Stimulated activated CD8-positive, alpha-beta memory T cell treated with anti-CD3 and anti-CD28 coated beads, Interleukin-4, amount 100 ng/mL, for 48 hours (primary cell): ENCODE measurements at regions not wholly inside any gene's neighbourhood (a gene's known extent, or its start where the extent isn't known, plus 50 kb on each side); places are given as distances from the start of the nearest gene placed in this dataset.

Source experiments
- DNase-seq: peaks from one replicate; pipeline ENCODE4 v3.0.0-alpha.2; 2020

- DNase-seq, result no peak
Measured at GRCh38 chr2:240287496-240288086, 147.1 kb upstream of the OTOS start.

- DNase-seq, result no peak
Measured at GRCh38 chr2:240288087-240288521, 147.4 kb upstream of the GPC1 start.

- DNase-seq, result no peak
Measured at GRCh38 chr2:240289701-240290431, 145.6 kb upstream of the GPC1 start.

DNA sequence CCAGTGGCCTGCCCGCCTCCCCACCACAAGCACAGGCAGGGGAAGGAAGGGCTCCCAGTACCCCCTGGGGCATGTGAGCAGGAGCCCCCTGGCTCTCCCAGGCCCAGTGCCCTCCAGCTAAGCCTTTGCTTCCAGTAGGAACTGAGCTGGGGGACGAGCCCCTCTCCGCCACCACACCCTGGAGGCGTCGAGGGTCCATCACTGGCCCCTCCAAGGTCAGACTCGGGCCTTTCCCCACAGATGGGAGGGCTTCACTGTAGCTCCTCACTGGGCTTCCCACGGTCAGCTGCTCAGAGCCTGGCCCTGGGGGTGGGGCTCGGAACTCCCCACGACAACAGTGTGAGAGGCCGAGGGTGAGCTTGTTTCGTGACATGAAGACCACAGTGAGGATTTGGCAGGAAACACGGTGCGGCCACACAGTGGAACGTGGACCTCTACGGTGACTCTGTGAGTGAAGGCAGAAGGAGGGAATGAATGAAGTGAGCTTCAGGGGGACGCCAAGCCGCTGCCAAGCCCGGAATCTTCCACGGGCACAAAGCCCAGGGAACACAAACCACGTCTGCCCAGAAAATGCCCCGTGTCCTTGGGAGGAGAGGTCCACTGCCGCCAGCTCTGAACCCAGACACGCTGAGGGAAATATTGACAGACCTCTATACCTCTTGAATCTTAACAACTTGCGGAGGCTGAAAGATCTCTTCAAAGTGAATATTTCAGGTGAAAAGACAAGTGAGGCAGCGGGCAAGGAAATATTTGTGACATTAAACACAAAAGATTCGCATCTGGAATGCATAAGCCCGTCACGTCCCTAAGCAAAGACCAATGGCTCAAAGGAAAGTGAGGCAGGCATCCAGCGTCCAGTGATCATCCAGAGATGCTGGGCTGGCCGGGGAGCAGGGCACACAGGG is 144.8 kb upstream of the GPC1 start:
- no peak for DNase-seq

GRCh38 chr2:240291337-240292034 is 144.0 kb upstream of the GPC1 start:
- no peak for DNase-seq

DNA sequence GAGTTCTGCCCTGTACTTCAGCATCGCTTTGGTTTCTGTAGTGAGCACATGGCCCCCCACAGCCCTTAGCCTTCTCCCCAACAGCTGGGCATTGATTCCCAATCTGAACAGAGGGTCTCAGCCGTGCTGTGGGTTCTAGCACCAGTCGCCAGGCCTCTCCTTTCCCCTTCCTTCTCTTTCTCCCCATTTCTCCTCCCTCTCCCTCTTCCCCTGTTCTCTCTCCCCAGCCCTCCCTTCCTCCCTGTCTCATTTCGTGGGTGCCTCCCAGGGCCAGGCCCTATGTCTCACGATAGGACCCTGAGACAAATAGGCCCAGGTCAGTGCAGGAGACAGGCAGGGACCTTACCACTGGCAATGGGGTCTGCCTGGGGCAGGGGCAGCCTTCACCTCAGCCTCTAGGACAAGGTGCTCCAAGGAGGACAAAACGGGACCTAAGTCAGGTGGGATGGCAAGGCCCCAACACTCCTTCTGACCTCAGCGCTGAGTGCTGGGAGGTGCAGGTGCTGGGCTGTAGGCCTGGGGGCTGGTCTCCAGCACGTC is 143.4 kb upstream of the GPC1 start:
- DNase-seq, result no peak

GRCh38 chr2:240292619-240293525 is 142.6 kb upstream of the GPC1 start:
- DNase-seq, result no peak

DNA sequence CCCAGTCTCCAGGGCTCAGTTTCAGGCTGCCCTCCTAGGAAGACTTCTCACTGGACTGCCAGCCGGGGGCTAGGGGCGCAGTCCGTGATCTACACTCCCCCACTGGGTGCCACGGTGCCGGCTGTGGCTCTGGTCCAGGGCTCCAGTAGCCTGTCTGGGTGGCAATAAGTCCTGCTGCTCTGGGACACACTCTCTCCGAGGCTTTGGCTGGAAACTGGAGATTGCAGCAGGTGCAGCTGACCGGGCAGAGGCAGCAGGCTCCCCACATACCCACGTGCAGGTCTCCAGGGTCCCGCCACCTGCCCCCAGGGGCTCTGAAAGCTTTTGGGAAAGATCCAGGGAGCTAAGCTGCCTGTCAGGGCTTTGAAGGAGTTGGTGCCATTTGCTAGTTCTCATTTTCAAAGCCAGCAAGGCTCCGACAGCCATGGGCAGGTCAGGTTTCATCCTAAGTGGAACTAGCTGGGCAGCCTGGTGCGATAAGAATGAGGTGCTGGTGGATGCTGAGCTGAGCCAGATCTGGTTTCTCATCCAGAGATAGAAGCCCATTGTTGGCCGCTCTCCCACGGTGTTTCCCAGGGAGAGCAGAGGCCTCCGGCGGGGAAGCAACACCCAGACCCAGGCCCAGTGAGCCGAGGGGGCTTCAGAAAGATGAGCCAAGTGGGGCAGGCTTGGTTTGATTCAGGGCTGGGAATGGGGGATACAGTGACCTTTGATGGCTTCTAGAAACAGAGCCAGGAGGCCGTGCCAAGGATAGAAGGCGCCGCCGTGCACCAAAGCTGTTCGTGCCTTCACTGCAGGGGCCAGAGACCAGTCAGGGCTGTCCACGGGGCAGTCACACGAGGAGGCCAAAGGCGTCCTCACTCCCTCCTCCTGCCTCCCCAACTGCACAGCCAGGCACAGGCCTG is 141.7 kb upstream of the GPC1 start:
- DNase-seq, result no peak

GRCh38 chr2:240294514-240294913 is 140.9 kb upstream of the GPC1 start:
- DNase-seq, result no peak

DNA sequence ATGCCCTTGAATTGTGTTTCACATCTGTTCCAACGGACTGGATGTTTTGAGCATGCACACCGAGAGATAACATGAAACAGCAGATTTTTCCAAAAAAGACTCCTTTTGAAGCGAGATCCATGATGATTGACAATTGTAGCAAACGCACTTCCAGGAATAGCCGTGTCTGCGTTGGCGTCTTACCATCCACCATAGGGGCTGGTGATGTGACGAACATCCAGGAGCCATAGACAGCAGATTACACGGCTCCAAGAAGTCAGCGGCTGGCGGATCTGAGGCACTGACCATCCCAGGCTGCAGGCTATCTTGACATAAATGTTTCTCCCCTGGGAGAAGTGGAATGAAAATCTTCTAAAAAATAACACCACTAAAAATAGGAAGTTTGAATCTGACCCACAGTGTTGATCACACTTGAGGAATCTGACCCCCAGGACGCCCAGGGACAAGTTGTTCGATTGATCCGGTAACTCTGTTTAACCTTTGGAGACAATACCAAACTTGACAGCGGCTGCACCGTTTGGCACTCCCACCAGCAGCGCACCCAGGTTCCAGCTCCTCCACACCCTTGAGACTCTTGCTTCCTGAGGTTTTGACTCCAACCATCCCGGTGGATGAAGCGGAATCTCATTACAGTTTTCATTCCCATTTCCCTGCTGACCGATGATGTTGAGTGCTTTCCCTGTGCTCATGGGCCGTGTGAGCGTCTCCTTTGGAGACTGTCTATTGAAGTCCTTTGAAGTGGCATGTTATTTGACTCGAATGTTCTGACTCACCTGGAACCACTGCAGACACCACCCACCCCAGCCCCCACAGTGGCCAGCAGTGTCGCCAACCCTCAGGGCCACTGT is 140.0 kb upstream of the GPC1 start:
- no peak for DNase-seq

GRCh38 chr2:240296104-240296406 is 139.4 kb upstream of the GPC1 start:
- DNase-seq, result no peak

DNA sequence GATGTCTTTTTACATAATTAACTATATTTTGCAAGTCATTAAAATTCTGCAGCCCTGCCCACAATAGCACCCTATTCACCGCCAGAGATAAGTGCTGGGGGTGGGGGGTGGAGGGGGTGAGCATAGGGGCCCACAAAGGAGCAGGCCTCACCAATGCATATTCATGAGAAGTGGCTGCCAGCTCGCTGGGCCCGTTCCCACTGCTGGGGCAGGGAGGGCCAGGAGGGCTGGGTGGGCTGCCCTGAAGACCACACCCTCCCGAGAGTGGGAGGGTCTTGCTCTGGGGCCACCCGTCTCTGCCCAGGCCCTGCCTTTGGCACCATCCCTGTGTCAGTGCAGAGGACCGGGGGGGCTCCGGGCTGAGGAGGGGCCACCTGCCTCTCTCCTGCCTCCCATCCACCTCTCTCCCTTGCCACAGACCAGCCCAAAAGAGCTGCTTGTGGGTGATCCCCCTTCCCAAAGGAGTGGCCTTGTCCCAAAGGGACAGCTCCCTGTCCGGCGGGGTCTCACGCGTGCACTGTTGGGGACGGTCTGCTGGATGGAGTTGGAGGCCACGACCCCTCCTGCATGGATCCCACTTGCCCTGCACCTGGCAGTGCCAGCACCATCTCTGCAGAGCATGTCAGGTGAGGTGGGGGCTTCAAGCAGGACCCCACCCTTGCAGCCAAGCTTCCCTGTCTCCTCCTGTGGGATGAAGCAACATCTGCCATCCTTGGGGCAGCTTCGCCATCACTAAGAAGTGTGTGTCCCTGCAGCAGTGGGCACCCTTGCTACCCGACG is 138.8 kb upstream of the GPC1 start:
- no peak for DNase-seq

- no peak for DNase-seq
Measured at GRCh38 chr2:240297256-240298116, 138.0 kb upstream of the GPC1 start.

DNA sequence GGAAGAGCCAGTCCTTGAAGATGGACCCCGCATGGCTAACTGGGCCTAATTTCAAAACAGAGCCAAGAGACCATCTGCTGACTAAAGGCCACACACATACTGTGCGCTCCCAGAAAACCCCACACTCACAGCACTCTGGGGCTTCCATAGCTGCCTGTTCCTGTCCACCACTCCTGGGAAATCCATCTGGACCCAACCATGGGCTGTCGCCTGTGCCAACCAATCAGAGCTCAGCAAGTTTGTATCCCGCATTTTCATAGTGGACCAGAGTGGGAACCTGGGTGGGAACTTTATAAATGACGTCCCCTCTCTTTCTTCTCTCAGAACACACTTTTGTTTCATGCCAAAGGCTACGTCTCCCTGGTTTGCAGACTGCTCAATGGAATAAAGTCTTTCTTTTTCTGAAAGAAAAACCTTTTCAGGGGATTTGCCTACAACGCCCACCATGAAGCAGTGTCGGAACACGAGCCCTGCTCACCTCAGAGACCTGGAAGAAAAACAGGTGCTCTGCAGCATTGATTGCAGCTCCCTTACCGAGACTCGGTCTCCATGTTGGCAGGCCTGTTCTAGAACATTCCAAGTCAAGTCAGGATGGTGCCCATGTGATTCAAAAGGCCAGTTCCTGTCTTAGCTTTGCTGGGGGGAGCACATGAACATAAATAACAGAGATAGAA is 137.2 kb upstream of the GPC1 start:
- no peak for DNase-seq

- no peak for DNase-seq
Measured at GRCh38 chr2:240298803-240299709, 136.4 kb upstream of the GPC1 start.

GRCh38 chr2:240299710-240300068 is 135.8 kb upstream of the GPC1 start:
- DNase-seq, result no peak
